HCT116 (cell line): ENCODE measurements at regions not wholly inside any gene's neighbourhood (a gene's known extent, or its start where the extent isn't known, plus 50 kb on each side); places are given as distances from the start of the nearest gene placed in this dataset.

ENCODE experiments used
- ATF3 ChIP-seq: IDR thresholded peaks from 2 replicates; pipeline ENCODE4 v1.6.1; 2012
- EZH2 ChIP-seq: fragments of 200-600 bp; sonication (generic); IDR thresholded peaks from 2 replicates; pipeline ENCODE4 v1.6.1; 2017; ENCODE audit warnings: antibody characterized with exemption, mixed run types
- MAX ChIP-seq: IDR thresholded peaks from 2 replicates; pipeline ENCODE4 v1.6.1; 2012
- SIN3A ChIP-seq: IDR thresholded peaks from 2 replicates; pipeline ENCODE4 v1.6.1; 2012; ENCODE audit warnings: low read depth
- ZBTB33 ChIP-seq: IDR thresholded peaks from 2 replicates; pipeline ENCODE4 v1.6.1; 2011; ENCODE audit warnings: mild to moderate bottlenecking, low read length, moderate library complexity; ENCODE audit not compliant: insufficient replicate concordance; ENCODE audit errors: extremely low read depth

- TF ChIP-seq SIN3A (no peak), MAX (no peak), ATF3 (no peak), EZH2 (no peak), ZBTB33 (no peak)
These were observed 222.7 kb downstream of the ICE1 start for GRCh38 chr5:5645198-5645597.
